Nucleus accumbens (tissue), 56 donors: ENCODE measurements at regions not wholly inside any gene's neighbourhood (a gene's known extent, or its start where the extent isn't known, plus 50 kb on each side); places are given as distances from the start of the nearest gene placed in this dataset.
A peak's percentile ranks its signal among the peaks of the same experiment; 100 is the strongest.

Experiments used
- DNase-seq, 56 donors: peaks; one replicate each; lab custom pipeline; 2025; lab: John Stamatoyannopoulos, UW

- DNase-seq: no peak
Measured at GRCh38 chr12:89122852-89123251, 229.4 kb downstream of the DUSP6 start.

GRCh38 chr12:89117448-89118034, 234.8 kb downstream of the DUSP6 start:
- no peak for DNase-seq

GRCh38 chr12:89111964-89112363, 240.3 kb downstream of the DUSP6 start:
- no peak for DNase-seq

GRCh38 chr12:89108265-89108664, 244.0 kb downstream of the DUSP6 start:
- no peak for DNase-seq

- DNase-seq: no peak
Measured at GRCh38 chr12:89106950-89107349, 245.4 kb downstream of the DUSP6 start.

GRCh38 chr12:89105243-89105642, 247.1 kb downstream of the DUSP6 start:
- no peak for DNase-seq

- no peak for DNase-seq
Measured at GRCh38 chr12:89103831-89104230, 248.5 kb downstream of the DUSP6 start.

- no peak for DNase-seq
Measured at GRCh38 chr12:89101440-89101839, 250.9 kb downstream of the DUSP6 start.

- DNase-seq: peak in 14 of 56 donors; percentile 0 to 26 (median 3)
Measured at GRCh38 chr12:89098441-89099112, 253.7 kb downstream of the DUSP6 start.

GRCh38 chr12:89092297-89092696, 260.0 kb downstream of the DUSP6 start:
- no peak for DNase-seq

GRCh38 chr12:89091293-89091841, 260.9 kb downstream of the DUSP6 start:
- no peak for DNase-seq

- no peak for DNase-seq
Measured at GRCh38 chr12:89089264-89089663, 263.0 kb downstream of the DUSP6 start.

GRCh38 chr12:89087876-89088275, 264.4 kb downstream of the DUSP6 start:
- DNase-seq: no peak

- no peak for DNase-seq
Measured at GRCh38 chr12:89087149-89087825, 265.0 kb downstream of the DUSP6 start.

GRCh38 chr12:89085421-89085820, 266.9 kb downstream of the DUSP6 start:
- no peak for DNase-seq

GRCh38 chr12:89084751-89085150, 267.6 kb downstream of the DUSP6 start:
- DNase-seq: no peak

- no peak for DNase-seq
Measured at GRCh38 chr12:89083491-89083890, 268.8 kb downstream of the DUSP6 start.

GRCh38 chr12:89082370-89082753, 269.9 kb downstream of the DUSP6 start:
- no peak for DNase-seq

GRCh38 chr12:89081719-89082369, 270.5 kb downstream of the DUSP6 start:
- DNase-seq: no peak

- no peak for DNase-seq
Measured at GRCh38 chr12:89080793-89081465, 271.4 kb downstream of the DUSP6 start.
